Fibroblast of lung (primary cell): ENCODE measurements at regions not wholly inside any gene's neighbourhood (a gene's known extent, or its start where the extent isn't known, plus 50 kb on each side); places are given as distances from the start of the nearest gene placed in this dataset.

Experiments used
- DNase-seq, 2 donors: peaks; one replicate each; pipeline versions ENCODE4 v3.0.0 to v3.0.0-alpha.2; 2010; ENCODE audit warnings: low read depth in 2 of 2
- H2AFZ ChIP-seq: 2 replicates; pipeline ENCODE4 v1.5.1; 2012; ENCODE audit warnings: low read length, control low read depth, inconsistent platforms
- H3K27ac ChIP-seq: 2 replicates; pipeline ENCODE4 v1.5.1; 2011; ENCODE audit warnings: low read length, control low read depth; ENCODE audit not compliant: insufficient read depth
- H3K27me3 ChIP-seq: 2 replicates; pipeline ENCODE4 v1.5.1; 2011; ENCODE audit warnings: mild to moderate bottlenecking, low read length; ENCODE audit not compliant: control insufficient read depth, insufficient read depth
- H3K36me3 ChIP-seq: 2 replicates; pipeline ENCODE4 v1.5.1; 2011; ENCODE audit warnings: low read length; ENCODE audit not compliant: control insufficient read depth, insufficient read depth
- H3K4me1 ChIP-seq: 2 replicates; pipeline ENCODE4 v1.5.1; 2011; ENCODE audit warnings: low read length; ENCODE audit not compliant: control insufficient read depth, insufficient read depth; ENCODE audit errors: extremely low read depth
- H3K4me2 ChIP-seq: 2 replicates; pipeline ENCODE4 v1.5.1; 2011; ENCODE audit warnings: low read length, control low read depth; ENCODE audit not compliant: insufficient read depth; ENCODE audit errors: extremely low read depth
- H3K4me3 ChIP-seq, 4 experiments: fragments of 200-600 bp in 1 of 4; sonication (generic) in 1 of 4; replicated peaks in 1 of 4; 2 replicates each; pipeline ENCODE4 v1.5.1; 2011 to 2016; ENCODE audit warnings: low read length in 4 of 4, low read depth in 3 of 4, mild to moderate bottlenecking in 3 of 4, control low read depth in 2 of 4, inconsistent platforms in 1 of 4, mixed read lengths in 1 of 4; ENCODE audit not compliant: insufficient read depth in 1 of 4; ENCODE audit errors: control extremely low read depth in 1 of 4
- H3K79me2 ChIP-seq: 2 replicates; pipeline ENCODE4 v1.5.1; 2012; ENCODE audit warnings: mild to moderate bottlenecking, low read length, inconsistent platforms; ENCODE audit not compliant: control insufficient read depth, insufficient read depth
- H3K9ac ChIP-seq: 2 replicates; pipeline ENCODE4 v1.5.1; 2011; ENCODE audit warnings: mild to moderate bottlenecking, low read length, control low read depth; ENCODE audit not compliant: insufficient read depth
- H3K9me3 ChIP-seq: 2 replicates; pipeline ENCODE4 v1.5.1; 2012; ENCODE audit warnings: low read depth, low read length; ENCODE audit not compliant: control insufficient read depth, insufficient read depth
- H4K20me1 ChIP-seq: 2 replicates; pipeline ENCODE4 v1.5.1; 2011; ENCODE audit warnings: low read length; ENCODE audit not compliant: control insufficient read depth, insufficient read depth; ENCODE audit errors: extremely low read depth
- EZH2 ChIP-seq: IDR thresholded peaks from 2 replicates; pipeline ENCODE4 v1.5.1; 2012; ENCODE audit warnings: low read length, control low read depth, mild to moderate bottlenecking; ENCODE audit errors: missing control alignments
- TF ChIP-seq, protein P1 (sequence below), 2 donors: IDR thresholded peaks in 1 of 2; conservative IDR thresholded peaks in 1 of 2; 1 replicate in 1 of 2; 2 replicates in 1 of 2; pipeline ENCODE4 v1.5.1; 2011 to 2012; ENCODE audit warnings: low read length in 2 of 2, control low read depth in 1 of 2, inconsistent platforms in 1 of 2, low read depth in 1 of 2, mild to moderate bottlenecking in 1 of 2

GRCh38 chr15:93158097-93158900, 69.3 kb upstream of the RGMA start:
- H3K4me3 ChIP-seq: no peak overlapping the region
- H3K79me2 ChIP-seq: no peaks in the 10 kb centered on the region
- no peak overlapping the region for H3K27ac ChIP-seq
- DNase-seq: no peak
- H3K27me3 ChIP-seq: no peaks in the 10 kb centered on the region
- no peak overlapping the region for H2AFZ ChIP-seq
- no peaks in the 10 kb centered on the region for H3K36me3 ChIP-seq
- H3K4me1 ChIP-seq: no peaks in the 10 kb centered on the region
- no peaks in the 10 kb centered on the region for H3K9me3 ChIP-seq
- H4K20me1 ChIP-seq: no peaks in the 10 kb centered on the region
- H3K4me2 ChIP-seq: no peak overlapping the region
- H3K9ac ChIP-seq: no peak overlapping the region
- TF ChIP-seq EZH2: no peak
- TF ChIP-seq, protein P1, sequence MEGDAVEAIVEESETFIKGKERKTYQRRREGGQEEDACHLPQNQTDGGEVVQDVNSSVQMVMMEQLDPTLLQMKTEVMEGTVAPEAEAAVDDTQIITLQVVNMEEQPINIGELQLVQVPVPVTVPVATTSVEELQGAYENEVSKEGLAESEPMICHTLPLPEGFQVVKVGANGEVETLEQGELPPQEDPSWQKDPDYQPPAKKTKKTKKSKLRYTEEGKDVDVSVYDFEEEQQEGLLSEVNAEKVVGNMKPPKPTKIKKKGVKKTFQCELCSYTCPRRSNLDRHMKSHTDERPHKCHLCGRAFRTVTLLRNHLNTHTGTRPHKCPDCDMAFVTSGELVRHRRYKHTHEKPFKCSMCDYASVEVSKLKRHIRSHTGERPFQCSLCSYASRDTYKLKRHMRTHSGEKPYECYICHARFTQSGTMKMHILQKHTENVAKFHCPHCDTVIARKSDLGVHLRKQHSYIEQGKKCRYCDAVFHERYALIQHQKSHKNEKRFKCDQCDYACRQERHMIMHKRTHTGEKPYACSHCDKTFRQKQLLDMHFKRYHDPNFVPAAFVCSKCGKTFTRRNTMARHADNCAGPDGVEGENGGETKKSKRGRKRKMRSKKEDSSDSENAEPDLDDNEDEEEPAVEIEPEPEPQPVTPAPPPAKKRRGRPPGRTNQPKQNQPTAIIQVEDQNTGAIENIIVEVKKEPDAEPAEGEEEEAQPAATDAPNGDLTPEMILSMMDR (conservative IDR thresholded peaks at IDR 0.05 in 1 of 2, IDR thresholded peaks at IDR 0.05 in 1 of 2; ENCODE audit: low read depth in 1 of 2, low read length in 2 of 2): no peak

DNA sequence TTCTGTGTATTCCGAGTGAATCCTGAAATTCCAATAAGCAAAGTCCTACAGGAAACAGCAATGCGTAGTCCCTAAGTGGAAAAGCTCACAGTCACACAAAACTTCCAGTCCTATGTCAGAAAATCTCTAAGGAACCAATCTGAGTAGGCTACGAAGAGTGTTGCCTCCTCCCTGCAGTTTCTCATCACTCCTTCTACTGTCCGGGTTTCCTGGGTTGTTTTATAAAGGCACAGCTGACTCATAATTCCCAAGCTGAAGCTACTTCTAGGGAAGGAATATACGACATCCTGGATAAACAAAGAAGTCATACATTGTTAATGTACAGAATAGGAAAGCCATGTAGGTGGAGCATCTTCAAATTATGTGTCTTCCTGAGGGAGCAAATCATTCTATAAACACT, 65.7 kb upstream of the RGMA start:
- no peaks in the 10 kb centered on the region for H3K27me3 ChIP-seq
- H3K27ac ChIP-seq: no peak overlapping the region
- no peak overlapping the region for H2AFZ ChIP-seq
- no peak for DNase-seq
- H3K4me3 ChIP-seq: no peak overlapping the region
- TF ChIP-seq EZH2: no peak
- TF ChIP-seq, protein P1 (conservative IDR thresholded peaks at IDR 0.05 in 1 of 2, IDR thresholded peaks at IDR 0.05 in 1 of 2; ENCODE audit: low read depth in 1 of 2, low read length in 2 of 2): no peak
- no peaks in the 10 kb centered on the region for H3K79me2 ChIP-seq
- no peak overlapping the region for H3K9ac ChIP-seq
- no peak overlapping the region for H3K4me2 ChIP-seq
- no peaks in the 10 kb centered on the region for H4K20me1 ChIP-seq
- no peaks in the 10 kb centered on the region for H3K9me3 ChIP-seq
- no peaks in the 10 kb centered on the region for H3K4me1 ChIP-seq
- H3K36me3 ChIP-seq: no peaks in the 10 kb centered on the region

DNA sequence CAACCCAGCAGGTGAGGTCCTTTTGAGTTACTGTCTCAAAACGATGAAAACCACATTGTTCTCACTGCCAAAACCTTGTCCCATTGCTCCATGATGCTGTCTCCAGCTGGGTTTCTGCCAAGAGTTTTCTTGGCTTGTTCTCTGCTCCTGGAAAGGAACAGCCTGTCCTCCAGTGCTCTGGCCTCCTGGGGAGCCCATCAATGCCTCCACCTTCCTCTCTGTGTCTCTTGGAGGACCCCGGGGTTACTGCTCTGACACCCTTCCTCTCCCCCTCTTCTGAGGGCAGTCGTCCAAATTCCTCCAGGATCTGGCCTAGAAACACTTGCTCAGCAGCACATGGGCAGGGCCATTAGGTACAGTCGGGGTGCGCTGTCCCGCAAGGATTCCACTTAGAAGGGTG, 63.9 kb upstream of the RGMA start:
- DNase-seq: peak in 1 of 2 donors; percentile 20
- no peaks in the 10 kb centered on the region for H3K27me3 ChIP-seq
- no peak overlapping the region for H3K4me3 ChIP-seq
- no peaks in the 10 kb centered on the region for H3K9me3 ChIP-seq
- no peak overlapping the region for H3K4me2 ChIP-seq
- no peaks in the 10 kb centered on the region for H3K4me1 ChIP-seq
- no peak overlapping the region for H2AFZ ChIP-seq
- H3K9ac ChIP-seq: no peak overlapping the region
- no peaks in the 10 kb centered on the region for H4K20me1 ChIP-seq
- TF ChIP-seq, protein P1 (conservative IDR thresholded peaks at IDR 0.05 in 1 of 2, IDR thresholded peaks at IDR 0.05 in 1 of 2; ENCODE audit: low read depth in 1 of 2, low read length in 2 of 2): no peak
- no peak for TF ChIP-seq EZH2
- H3K36me3 ChIP-seq: no peaks in the 10 kb centered on the region
- no peak overlapping the region for H3K27ac ChIP-seq
- no peaks in the 10 kb centered on the region for H3K79me2 ChIP-seq
